Keratinocyte (primary cell): ENCODE measurements at regions not wholly inside any gene's neighbourhood (a gene's known extent, or its start where the extent isn't known, plus 50 kb on each side); places are given as distances from the start of the nearest gene placed in this dataset.

Experiments used
- CTCF ChIP-seq, 3 experiments: IDR thresholded peaks in 1 of 3; conservative IDR thresholded peaks in 1 of 3; optimal IDR thresholded peaks in 1 of 3; 2 replicates in 2 of 3; 3 replicates in 1 of 3; pipeline versions ENCODE3 to v1.5.1; 2011; ENCODE audit warnings: low read length in 3 of 3, mild to moderate bottlenecking in 3 of 3, moderate library complexity in 2 of 3, control low read depth in 1 of 3, inconsistent platforms in 1 of 3; ENCODE audit not compliant: insufficient read depth in 2 of 3; ENCODE audit errors: extremely low read depth in 1 of 3
- EZH2 ChIP-seq: IDR thresholded peaks from one replicate; pipeline ENCODE4 v1.6.1; 2012; ENCODE audit warnings: inconsistent platforms, mild to moderate bottlenecking, low read length, moderate library complexity

- TF ChIP-seq CTCF (optimal IDR thresholded peaks at IDR 0.05 in 1 of 3, IDR thresholded peaks at IDR 0.05 in 1 of 3, conservative IDR thresholded peaks at IDR 0.05 in 1 of 3; ENCODE audit: extremely low read depth in 1 of 3, insufficient read depth in 2 of 3, low read length in 3 of 3) (no peak), EZH2 (no peak)
These were observed 605.6 kb upstream of the TEX47 start for GRCh38 chr7:89401099-89401498.
